Nucleus accumbens (tissue), 56 donors: ENCODE measurements at regions not wholly inside any gene's neighbourhood (a gene's known extent, or its start where the extent isn't known, plus 50 kb on each side); places are given as distances from the start of the nearest gene placed in this dataset.

Experiments
- DNase-seq, 56 donors: peaks; one replicate each; lab custom pipeline; 2025; lab: John Stamatoyannopoulos, UW

GRCh38 chr7:15886626-15887025, 200.1 kb upstream of the MEOX2 start:
- DNase-seq, result no peak

- no peak for DNase-seq
Observed at GRCh38 chr7:15885678-15886077, 199.2 kb upstream of the MEOX2 start.

GRCh38 chr7:15874774-15875173, 188.3 kb upstream of the MEOX2 start:
- no peak for DNase-seq

- DNase-seq, result no peak
Observed at GRCh38 chr7:15870347-15870746, 183.9 kb upstream of the MEOX2 start.

- no peak for DNase-seq
Observed at GRCh38 chr7:15867441-15867840, 181.0 kb upstream of the MEOX2 start.

- DNase-seq, result no peak
Observed at GRCh38 chr7:15866753-15867152, 180.3 kb upstream of the MEOX2 start.

- no peak for DNase-seq
Observed at GRCh38 chr7:15864626-15864991, 178.1 kb upstream of the MEOX2 start.

- no peak for DNase-seq
Observed at GRCh38 chr7:15863951-15864625, 177.6 kb upstream of the MEOX2 start.

- no peak for DNase-seq
Observed at GRCh38 chr7:15862781-15863165, 176.3 kb upstream of the MEOX2 start.

GRCh38 chr7:15862016-15862780, 175.7 kb upstream of the MEOX2 start:
- DNase-seq, result no peak

GRCh38 chr7:15860264-15860949, 173.9 kb upstream of the MEOX2 start:
- no peak for DNase-seq

- no peak for DNase-seq
Observed at GRCh38 chr7:15857026-15857425, 170.5 kb upstream of the MEOX2 start.

GRCh38 chr7:15856311-15856710, 169.8 kb upstream of the MEOX2 start:
- DNase-seq, result no peak

GRCh38 chr7:15855525-15856109, 169.1 kb upstream of the MEOX2 start:
- no peak for DNase-seq

- DNase-seq, result no peak
Observed at GRCh38 chr7:15854841-15855524, 168.5 kb upstream of the MEOX2 start.

GRCh38 chr7:15853832-15854470, 167.5 kb upstream of the MEOX2 start:
- DNase-seq, result no peak

GRCh38 chr7:15851201-15851600, 164.7 kb upstream of the MEOX2 start:
- DNase-seq, result no peak

GRCh38 chr7:15848901-15849300, 162.4 kb upstream of the MEOX2 start:
- DNase-seq, result no peak

GRCh38 chr7:15848362-15848761, 161.9 kb upstream of the MEOX2 start:
- no peak for DNase-seq

- DNase-seq, result no peak
Observed at GRCh38 chr7:15845868-15846267, 159.4 kb upstream of the MEOX2 start.
